ENCODE measurements at regions not wholly inside any gene's neighbourhood (a gene's known extent, or its start where the extent isn't known, plus 50 kb on each side); places are given as distances from the start of the nearest gene placed in this dataset.
"Not testable (repeated sequence)": the region's sequence is repeated elsewhere in the genome, so short reads cannot be mapped to it uniquely, and the experiment has no call there.

DNA sequence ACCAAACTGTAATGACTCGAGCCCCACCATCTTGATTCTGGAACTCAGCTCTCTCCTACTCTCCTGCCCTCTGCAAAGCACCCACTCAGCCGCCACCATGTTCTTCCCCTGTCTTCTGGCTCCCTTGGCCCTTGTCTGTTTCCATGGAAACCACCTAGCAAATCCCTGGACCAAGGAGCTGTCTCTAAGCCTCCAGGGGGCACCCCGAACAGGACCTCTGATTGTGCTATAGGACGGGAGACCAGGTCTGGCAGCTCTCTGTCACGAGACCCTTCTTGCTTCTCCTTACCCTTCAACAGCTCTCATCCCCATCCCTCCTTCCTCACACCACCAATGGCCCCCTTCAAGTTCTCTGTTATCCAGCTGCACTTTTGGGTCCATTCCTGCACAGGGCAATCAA, 277.7 kb upstream of the ZNF507 start:
- H3K27me3 ChIP-seq (ENCODE audit: control insufficient read depth, insufficient read depth, low read length): no peaks in the 10 kb centered on the region
- ChIA-PET POLR2A (interaction anchor here (0.6 kb wide), 1 partner anchor 302 kb away, joined by 4 read pairs; no protein-coding TSS in a partner anchor), CTCF (no interaction called here)
- TF ChIP-seq, protein P1, sequence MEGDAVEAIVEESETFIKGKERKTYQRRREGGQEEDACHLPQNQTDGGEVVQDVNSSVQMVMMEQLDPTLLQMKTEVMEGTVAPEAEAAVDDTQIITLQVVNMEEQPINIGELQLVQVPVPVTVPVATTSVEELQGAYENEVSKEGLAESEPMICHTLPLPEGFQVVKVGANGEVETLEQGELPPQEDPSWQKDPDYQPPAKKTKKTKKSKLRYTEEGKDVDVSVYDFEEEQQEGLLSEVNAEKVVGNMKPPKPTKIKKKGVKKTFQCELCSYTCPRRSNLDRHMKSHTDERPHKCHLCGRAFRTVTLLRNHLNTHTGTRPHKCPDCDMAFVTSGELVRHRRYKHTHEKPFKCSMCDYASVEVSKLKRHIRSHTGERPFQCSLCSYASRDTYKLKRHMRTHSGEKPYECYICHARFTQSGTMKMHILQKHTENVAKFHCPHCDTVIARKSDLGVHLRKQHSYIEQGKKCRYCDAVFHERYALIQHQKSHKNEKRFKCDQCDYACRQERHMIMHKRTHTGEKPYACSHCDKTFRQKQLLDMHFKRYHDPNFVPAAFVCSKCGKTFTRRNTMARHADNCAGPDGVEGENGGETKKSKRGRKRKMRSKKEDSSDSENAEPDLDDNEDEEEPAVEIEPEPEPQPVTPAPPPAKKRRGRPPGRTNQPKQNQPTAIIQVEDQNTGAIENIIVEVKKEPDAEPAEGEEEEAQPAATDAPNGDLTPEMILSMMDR (IDR thresholded peaks at IDR 0.05; ENCODE audit: insufficient read depth, low read depth, low read length): no peak
- H3K4me3 ChIP-seq (ENCODE audit: low read depth, low read length): no peak overlapping the region
- H3K36me3 ChIP-seq (ENCODE audit: control insufficient read depth, insufficient read depth, low read length): no peaks in the 10 kb centered on the region
- no peak for DNase-seq (ENCODE audit: low read depth)

DNA sequence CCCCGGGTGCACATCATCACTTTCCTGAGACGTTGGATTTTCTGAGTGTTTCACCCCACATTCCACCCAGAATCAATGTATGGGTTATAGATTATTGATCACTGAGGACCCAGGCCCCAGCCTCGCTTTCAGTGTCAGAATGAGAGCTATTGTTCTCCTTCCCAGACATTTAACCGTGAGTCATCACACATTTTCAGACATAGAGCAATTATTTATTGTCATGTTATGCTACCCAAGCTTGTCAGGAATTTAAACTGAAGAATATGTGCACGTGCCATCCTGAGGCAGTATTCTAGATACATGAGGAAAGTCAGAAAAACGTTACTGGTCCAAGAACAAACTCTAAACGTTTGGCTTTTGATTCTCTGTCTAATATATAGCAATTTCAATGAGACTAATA, 276.6 kb upstream of the ZNF507 start:
- Histone ChIP-seq H3K27me3 (ENCODE audit: control insufficient read depth, insufficient read depth, low read length) (no peaks in the 10 kb centered on the region), H3K4me3 (ENCODE audit: low read depth, low read length) (no peak overlapping the region), H3K36me3 (ENCODE audit: control insufficient read depth, insufficient read depth, low read length) (no peaks in the 10 kb centered on the region)
- no peak for DNase-seq (ENCODE audit: low read depth)
- TF ChIP-seq, protein P1 (IDR thresholded peaks at IDR 0.05; ENCODE audit: insufficient read depth, low read depth, low read length): no peak
- POLR2A ChIA-PET: no interaction called here
- CTCF ChIA-PET: no interaction called here

DNA sequence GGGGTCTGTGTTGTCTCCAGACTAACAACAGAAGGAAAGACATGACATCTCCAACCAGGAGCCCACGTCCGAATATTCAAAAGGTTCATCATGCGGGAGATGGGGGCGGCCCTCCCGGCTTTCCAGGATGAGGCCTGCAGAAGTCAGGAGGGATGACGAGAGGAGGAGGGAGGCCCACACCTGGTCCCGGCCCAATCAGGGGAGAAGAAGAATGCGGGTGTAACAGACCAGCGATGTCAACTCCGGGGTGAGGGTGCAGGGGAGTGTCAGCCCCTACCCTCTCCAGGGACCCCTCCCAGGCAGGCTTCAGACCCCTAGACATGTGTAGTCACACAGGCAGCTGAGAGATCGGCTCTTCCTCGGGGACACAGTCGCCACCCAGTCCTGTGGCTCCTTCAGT, 275.3 kb upstream of the ZNF507 start:
- TF ChIP-seq, protein P1 (IDR thresholded peaks at IDR 0.05; ENCODE audit: insufficient read depth, low read depth, low read length): no peak
- ChIA-PET POLR2A (no interaction called here), CTCF (no interaction called here)
- no peaks in the 10 kb centered on the region for H3K27me3 ChIP-seq (ENCODE audit: control insufficient read depth, insufficient read depth, low read length)
- no peak overlapping the region for H3K4me3 ChIP-seq (ENCODE audit: low read depth, low read length)
- no peak for DNase-seq (ENCODE audit: low read depth)
- H3K36me3 ChIP-seq (ENCODE audit: control insufficient read depth, insufficient read depth, low read length): no peaks in the 10 kb centered on the region

DNA sequence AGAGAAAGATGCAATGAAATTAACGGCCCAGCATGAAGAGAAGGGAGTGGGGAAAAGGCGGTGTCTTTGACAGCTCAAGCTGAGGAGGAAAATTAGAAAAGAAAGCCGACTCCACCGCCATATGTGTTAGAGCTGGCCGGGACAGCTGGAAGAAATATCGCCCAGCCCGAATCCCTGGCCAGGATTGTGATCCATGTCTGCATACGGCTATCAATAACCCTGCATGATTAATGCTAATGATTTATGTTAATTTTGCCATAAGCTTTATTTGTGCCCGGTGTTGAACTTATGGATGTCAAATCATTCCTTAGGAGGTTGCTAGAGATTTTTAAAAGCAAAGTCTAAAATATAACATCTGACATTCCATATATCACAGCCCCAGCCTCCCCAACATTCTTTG, 263.4 kb upstream of the ZNF507 start:
- CTCF ChIA-PET: no interaction called here
- POLR2A ChIA-PET: no interaction called here
- no peaks in the 10 kb centered on the region for H3K36me3 ChIP-seq (ENCODE audit: control insufficient read depth, insufficient read depth, low read length)
- DNase-seq (ENCODE audit: low read depth): no peak
- H3K27me3 ChIP-seq (ENCODE audit: control insufficient read depth, insufficient read depth, low read length): no peaks in the 10 kb centered on the region
- TF ChIP-seq, protein P1 (IDR thresholded peaks at IDR 0.05; ENCODE audit: insufficient read depth, low read depth, low read length): no peak
- H3K4me3 ChIP-seq (ENCODE audit: low read depth, low read length): no peak overlapping the region

DNA sequence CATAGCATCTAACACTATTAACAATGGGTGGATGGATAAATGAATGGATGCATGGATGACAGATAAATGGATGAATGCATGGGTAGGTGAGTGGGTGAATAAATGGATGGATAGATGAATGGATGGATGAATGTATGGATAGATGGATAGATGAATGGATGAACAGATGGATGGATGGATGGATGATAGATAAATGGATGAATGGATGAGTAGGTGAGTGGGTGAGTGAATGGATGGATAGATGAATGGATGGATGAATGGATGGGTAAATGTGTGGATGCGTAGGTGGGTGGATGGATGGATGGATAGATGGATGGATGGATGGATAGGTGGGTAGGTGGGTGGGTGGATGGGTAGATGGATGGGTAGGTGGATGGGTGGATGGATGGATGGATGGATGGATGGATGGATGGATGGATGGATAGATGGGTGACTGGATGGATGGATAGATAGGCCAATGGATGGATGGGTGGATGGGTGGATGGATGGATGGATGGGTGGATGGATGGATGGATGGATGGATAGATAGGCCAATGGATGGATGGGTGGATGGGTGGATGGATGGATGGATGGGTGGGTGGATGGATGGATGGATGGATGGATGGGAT, 260.6 kb upstream of the ZNF507 start:
- H3K4me3 ChIP-seq (ENCODE audit: low read depth, low read length); POLR2A ChIA-PET; CTCF ChIA-PET: not testable (repeated sequence)

DNA sequence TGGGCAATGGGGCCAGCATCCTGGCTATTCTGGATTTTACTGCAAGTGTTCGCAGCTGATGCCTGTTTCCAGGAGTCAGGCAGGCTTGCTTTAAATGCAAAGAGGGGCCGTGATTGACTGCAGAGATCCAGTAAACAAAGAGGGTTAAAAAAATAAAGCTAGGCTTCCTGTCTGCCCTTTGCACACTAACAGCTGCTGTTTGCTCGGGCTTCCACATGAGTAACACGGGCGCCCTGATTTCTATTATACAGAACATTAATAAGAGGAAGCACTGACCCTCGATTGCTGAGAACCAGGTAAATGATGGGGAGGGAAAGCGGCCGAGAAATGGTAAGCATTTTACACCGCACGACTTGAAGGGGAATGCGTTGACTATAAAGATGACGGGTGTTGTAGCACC, 254.2 kb upstream of the ZNF507 start:
- no peaks in the 10 kb centered on the region for H3K36me3 ChIP-seq (ENCODE audit: control insufficient read depth, insufficient read depth, low read length)
- no peak for DNase-seq (ENCODE audit: low read depth)
- no peak overlapping the region for H3K4me3 ChIP-seq (ENCODE audit: low read depth, low read length)
- H3K27me3 ChIP-seq (ENCODE audit: control insufficient read depth, insufficient read depth, low read length): no peaks in the 10 kb centered on the region
- TF ChIP-seq, protein P1 (IDR thresholded peaks at IDR 0.05; ENCODE audit: insufficient read depth, low read depth, low read length): no peak
- POLR2A ChIA-PET: no interaction called here
- CTCF ChIA-PET: no interaction called here

More for the DNA sequence above, 260.6 kb upstream of the ZNF507 start:
- H3K27me3 ChIP-seq (ENCODE audit: control insufficient read depth, insufficient read depth, low read length); H3K36me3 ChIP-seq (ENCODE audit: control insufficient read depth, insufficient read depth, low read length); DNase-seq (ENCODE audit: low read depth): not testable (repeated sequence)

All from BJ (cell line).